ENCODE measurements at regions not wholly inside any gene's neighbourhood (a gene's known extent, or its start where the extent isn't known, plus 50 kb on each side); places are given as distances from the start of the nearest gene placed in this dataset.
"Not testable (repeated sequence)": the region's sequence is repeated elsewhere in the genome, so short reads cannot be mapped to it uniquely, and the experiment has no call there.

GRCh38 chr1:20432341-20432740, 53.7 kb downstream of the CAMK2N1 start:
- DNase-seq (ENCODE audit: extremely low read depth, low read depth, low spot score), result no peak

GRCh38 chr1:20431176-20431460, 54.9 kb downstream of the CAMK2N1 start:
- DNase-seq (ENCODE audit: extremely low read depth, low read depth, low spot score), result no peak

GRCh38 chr1:20430355-20431175, 55.4 kb downstream of the CAMK2N1 start:
- DNase-seq (ENCODE audit: extremely low read depth, low read depth, low spot score), result no peak

- DNase-seq (ENCODE audit: extremely low read depth, low read depth, low spot score), result no peak
These were observed 56.7 kb downstream of the CAMK2N1 start for GRCh38 chr1:20429296-20429695.

GRCh38 chr1:20428841-20429240, 57.2 kb downstream of the CAMK2N1 start:
- DNase-seq (ENCODE audit: extremely low read depth, low read depth, low spot score), result no peak

GRCh38 chr1:20426923-20427322, 59.1 kb downstream of the CAMK2N1 start:
- DNase-seq (ENCODE audit: extremely low read depth, low read depth, low spot score), result peak; percentile 63

- DNase-seq (ENCODE audit: extremely low read depth, low read depth, low spot score), result no peak
These were observed 59.6 kb downstream of the CAMK2N1 start for GRCh38 chr1:20426371-20426770.

- no peak for DNase-seq (ENCODE audit: extremely low read depth, low read depth, low spot score)
These were observed 60.4 kb downstream of the CAMK2N1 start for GRCh38 chr1:20425622-20426021.

- DNase-seq (ENCODE audit: extremely low read depth, low read depth, low spot score), result no peak
These were observed 62.7 kb downstream of the CAMK2N1 start for GRCh38 chr1:20423169-20423795.

- DNase-seq (ENCODE audit: extremely low read depth, low read depth, low spot score), result no peak
These were observed 64.6 kb downstream of the CAMK2N1 start for GRCh38 chr1:20421441-20421840.

- no peak for DNase-seq (ENCODE audit: extremely low read depth, low read depth, low spot score)
These were observed 68.4 kb downstream of the CAMK2N1 start for GRCh38 chr1:20417581-20417980.

- no peak for DNase-seq (ENCODE audit: extremely low read depth, low read depth, low spot score)
These were observed 69.3 kb downstream of the CAMK2N1 start for GRCh38 chr1:20416706-20417105.

- DNase-seq (ENCODE audit: extremely low read depth, low read depth, low spot score), result no peak
These were observed 72.3 kb downstream of the CAMK2N1 start for GRCh38 chr1:20413776-20414140.

GRCh38 chr1:20413136-20413775, 72.8 kb downstream of the CAMK2N1 start:
- no peak for DNase-seq (ENCODE audit: extremely low read depth, low read depth, low spot score)

- DNase-seq (ENCODE audit: extremely low read depth, low read depth, low spot score), result no peak
These were observed 74.6 kb downstream of the CAMK2N1 start for GRCh38 chr1:20411196-20411980.

GRCh38 chr1:20410503-20410902, 75.5 kb downstream of the CAMK2N1 start:
- DNase-seq (ENCODE audit: extremely low read depth, low read depth, low spot score), result no peak

- DNase-seq (ENCODE audit: extremely low read depth, low read depth, low spot score), result no peak
These were observed 76.0 kb downstream of the CAMK2N1 start for GRCh38 chr1:20409971-20410370.

GRCh38 chr1:20409012-20409411, 77.0 kb downstream of the CAMK2N1 start:
- DNase-seq (ENCODE audit: extremely low read depth, low read depth, low spot score), result no peak

GRCh38 chr1:20408133-20408650, 77.8 kb downstream of the CAMK2N1 start:
- DNase-seq (ENCODE audit: extremely low read depth, low read depth, low spot score), result not testable (repeated sequence)

- DNase-seq (ENCODE audit: extremely low read depth, low read depth, low spot score), result peak; percentile 4
These were observed 80.0 kb downstream of the CAMK2N1 start for GRCh38 chr1:20405893-20406604.
